NB4 (cell line): ENCODE measurements at regions not wholly inside any gene's neighbourhood (a gene's known extent, or its start where the extent isn't known, plus 50 kb on each side); places are given as distances from the start of the nearest gene placed in this dataset.

Experiments
- CTCF ChIP-seq: IDR thresholded peaks from one replicate; pipeline ENCODE4 v1.5.1; 2012; ENCODE audit warnings: low read depth, low read length
- MAX ChIP-seq: IDR thresholded peaks from 2 replicates; pipeline ENCODE4 v1.6.1; 2011; ENCODE audit warnings: low read depth, low read length
- MYC ChIP-seq: IDR thresholded peaks from 2 replicates; pipeline ENCODE4 v1.6.1; 2011; ENCODE audit warnings: low read depth, low read length
- POLR2A ChIP-seq: IDR thresholded peaks from 2 replicates; pipeline ENCODE4 v1.6.1; 2011; ENCODE audit warnings: mild to moderate bottlenecking; ENCODE audit not compliant: insufficient read length; ENCODE audit errors: extremely low read depth

- TF ChIP-seq CTCF (no peak), POLR2A (no peak), MAX (no peak), MYC (no peak)
These were observed 103.8 kb downstream of the UNCX start for GRCh38 chr7:1336509-1336908.
